Activated gamma-delta T cell (primary cell): ENCODE measurements at regions not wholly inside any gene's neighbourhood (a gene's known extent, or its start where the extent isn't known, plus 50 kb on each side); places are given as distances from the start of the nearest gene placed in this dataset.

Experiments
- DNase-seq: peaks from one replicate; lab custom pipeline; 2025; lab: John Stamatoyannopoulos, UW

DNA sequence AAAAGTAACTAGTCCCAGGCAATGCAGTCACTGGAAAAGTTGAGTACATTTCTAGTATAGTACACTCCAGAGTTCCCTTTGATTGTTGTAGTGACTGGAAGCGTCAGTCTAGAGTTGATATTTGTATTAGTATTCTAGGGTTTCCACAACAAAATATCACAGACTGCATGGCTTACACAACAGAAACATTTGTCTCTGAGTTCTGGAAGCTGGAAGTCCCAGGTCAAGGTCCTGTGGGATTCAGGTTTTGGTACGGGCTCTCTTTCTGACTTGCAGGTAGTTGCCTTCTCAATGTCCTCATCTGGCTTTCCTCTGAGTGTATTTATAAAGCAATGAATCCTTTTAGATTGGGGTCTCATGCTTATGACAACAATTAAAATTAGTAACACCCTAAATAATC, 1119.1 kb upstream of the PHF14 start:
- no peak for DNase-seq

DNA sequence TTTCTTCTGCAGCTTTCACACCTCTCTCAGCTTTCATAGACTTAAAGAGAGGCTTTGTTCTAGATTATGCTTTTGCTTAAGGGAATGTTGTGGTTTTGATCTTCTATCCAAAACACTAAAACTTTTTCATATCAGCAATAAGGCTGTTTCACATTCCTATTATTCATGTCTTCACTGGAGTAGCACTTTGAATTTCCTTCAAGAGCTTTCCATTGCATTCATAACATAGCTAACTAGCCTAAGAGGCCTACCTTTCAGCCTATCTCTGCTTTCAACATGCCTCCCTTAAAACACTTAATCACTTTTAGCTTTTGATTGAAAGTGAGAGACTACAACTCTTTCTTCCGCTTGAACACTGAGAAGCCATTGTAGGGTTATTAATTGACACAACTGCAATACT, 1117.0 kb upstream of the PHF14 start:
- DNase-seq, result no peak

- DNase-seq, result no peak
Observed at GRCh38 chr7:9863545-9863944, 1110.1 kb upstream of the PHF14 start.

- no peak for DNase-seq
Observed at GRCh38 chr7:9869151-9869550, 1104.5 kb upstream of the PHF14 start.

GRCh38 chr7:9869566-9869965, 1104.1 kb upstream of the PHF14 start:
- DNase-seq, result no peak

DNA sequence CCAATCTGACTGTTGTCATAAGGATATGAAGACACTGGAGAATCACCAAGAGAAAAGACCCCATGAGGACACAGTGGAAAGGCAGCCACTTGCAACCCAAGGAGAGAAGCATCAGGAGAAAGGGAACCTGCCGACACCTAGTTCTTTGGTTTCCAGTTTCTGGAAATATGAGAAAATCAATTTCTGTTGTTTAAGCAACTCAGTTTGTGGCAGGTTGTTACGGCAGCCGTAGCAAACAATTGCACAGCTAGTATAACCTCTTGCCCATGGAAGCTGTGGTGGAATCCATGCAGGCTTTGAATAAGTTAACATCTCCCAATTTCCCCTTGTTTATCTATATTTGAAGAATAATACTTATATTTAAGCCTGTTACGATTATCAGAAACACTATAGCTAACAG, 1103.0 kb upstream of the PHF14 start:
- no peak for DNase-seq

DNA sequence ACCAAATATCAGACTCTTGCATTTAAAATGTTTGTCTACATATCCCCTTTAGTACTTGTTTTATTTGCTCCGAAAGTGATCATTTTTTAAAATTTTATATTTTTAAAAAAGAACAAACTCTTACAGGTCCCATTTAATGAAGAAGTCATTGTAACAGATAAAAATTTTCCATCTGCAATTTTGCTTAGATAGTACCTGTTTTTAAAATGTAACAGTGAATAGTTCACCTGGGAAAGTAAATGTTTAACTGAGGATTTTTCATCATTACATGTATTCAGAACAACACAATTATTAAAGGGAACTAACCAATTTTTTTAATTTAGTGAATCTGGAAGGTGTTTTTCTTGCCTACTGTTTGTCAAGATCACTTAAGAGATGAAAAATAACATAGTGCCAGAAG, 1099.5 kb upstream of the PHF14 start:
- no peak for DNase-seq

GRCh38 chr7:9876053-9876452, 1097.6 kb upstream of the PHF14 start:
- no peak for DNase-seq

DNA sequence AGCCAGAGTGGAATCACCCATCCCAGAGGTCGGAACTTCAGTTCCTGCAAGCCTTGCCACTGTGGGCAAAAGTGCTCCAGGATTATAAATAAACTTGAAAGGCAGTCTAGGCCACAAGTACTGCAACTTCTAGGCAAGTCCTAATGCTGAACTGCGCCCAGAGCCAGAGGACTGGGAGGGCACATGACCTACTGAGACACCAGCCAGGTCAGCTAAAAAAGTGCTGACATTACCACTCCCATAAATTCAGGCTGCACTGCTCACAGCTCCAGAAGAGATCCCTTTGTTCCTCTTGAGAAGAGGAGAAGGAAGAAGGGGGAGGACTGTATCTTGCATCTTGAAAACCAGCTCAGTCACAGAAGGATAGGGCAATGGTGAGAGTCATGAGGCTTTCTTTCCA, 1084.1 kb upstream of the PHF14 start:
- DNase-seq, result no peak

DNA sequence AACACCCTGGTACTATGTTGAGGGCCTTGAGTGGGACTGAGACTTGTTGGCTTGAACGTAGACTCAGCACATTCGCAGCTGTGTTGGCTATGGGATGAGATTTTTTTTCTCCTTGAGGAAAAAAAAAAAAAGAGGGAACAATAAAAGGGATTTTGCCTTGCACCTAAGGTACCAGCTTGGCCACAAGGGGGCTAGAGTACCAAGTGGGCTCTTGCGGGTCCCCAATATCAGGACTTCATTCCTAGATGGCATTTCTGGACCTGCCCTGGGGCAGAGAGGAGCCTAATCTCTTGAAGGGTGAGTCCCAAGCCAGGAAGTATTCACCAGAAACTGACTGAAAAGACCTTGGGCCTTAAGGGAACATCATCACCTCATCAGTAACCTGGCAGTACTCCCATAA, 1083.6 kb upstream of the PHF14 start:
- DNase-seq, result no peak

DNA sequence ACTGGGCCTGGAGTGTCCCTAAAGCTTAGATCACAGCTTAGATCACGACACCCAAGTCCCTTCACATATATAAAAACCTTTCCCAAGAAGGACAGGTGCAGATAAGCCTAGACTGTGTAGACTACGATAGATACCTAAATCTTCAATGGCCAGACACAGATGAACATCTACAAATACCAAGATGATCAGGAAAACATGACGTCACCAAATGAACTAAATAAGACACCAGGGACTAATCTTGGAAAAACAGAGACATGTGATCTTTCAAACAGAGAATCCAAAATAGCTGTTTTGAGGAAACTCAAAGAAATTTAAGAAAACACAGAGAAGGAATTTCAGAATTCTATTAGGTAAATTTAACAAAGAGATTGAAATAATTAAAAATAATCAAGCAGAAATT, 1082.6 kb upstream of the PHF14 start:
- DNase-seq, result no peak

GRCh38 chr7:9900339-9900738, 1073.3 kb upstream of the PHF14 start:
- DNase-seq, result no peak

GRCh38 chr7:9921326-9921725, 1052.3 kb upstream of the PHF14 start:
- DNase-seq, result no peak

- DNase-seq, result no peak
Observed at GRCh38 chr7:9937944-9938631, 1035.6 kb upstream of the PHF14 start.

- DNase-seq, result no peak
Observed at GRCh38 chr7:9939176-9939575, 1034.5 kb upstream of the PHF14 start.

GRCh38 chr7:9945131-9945530, 1028.5 kb upstream of the PHF14 start:
- no peak for DNase-seq

- no peak for DNase-seq
Observed at GRCh38 chr7:9945857-9946256, 1027.8 kb upstream of the PHF14 start.

- DNase-seq, result no peak
Observed at GRCh38 chr7:9955138-9955537, 1018.5 kb upstream of the PHF14 start.

- no peak for DNase-seq
Observed at GRCh38 chr7:9958486-9958885, 1015.2 kb upstream of the PHF14 start.

DNA sequence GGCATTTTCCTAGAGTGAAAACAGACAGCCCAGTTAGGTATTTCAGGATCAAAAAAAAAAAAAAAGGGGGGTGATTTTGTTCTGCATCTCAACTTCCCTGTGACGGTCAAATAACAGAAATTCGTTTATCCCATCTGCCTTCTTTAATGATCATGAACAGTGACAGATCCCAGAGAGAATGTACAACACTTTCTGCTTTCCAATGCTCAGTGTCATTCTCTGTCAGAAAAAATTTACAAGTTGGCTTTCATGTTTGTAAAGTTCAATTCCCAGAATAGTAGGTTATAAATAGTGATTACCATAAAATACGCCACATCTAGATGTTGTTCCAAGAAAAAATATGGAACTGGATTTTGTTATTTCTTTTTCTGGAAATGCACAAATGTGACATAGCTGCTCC, 1013.2 kb upstream of the PHF14 start:
- no peak for DNase-seq

- no peak for DNase-seq
Observed at GRCh38 chr7:9961161-9961922, 1012.3 kb upstream of the PHF14 start.

DNA sequence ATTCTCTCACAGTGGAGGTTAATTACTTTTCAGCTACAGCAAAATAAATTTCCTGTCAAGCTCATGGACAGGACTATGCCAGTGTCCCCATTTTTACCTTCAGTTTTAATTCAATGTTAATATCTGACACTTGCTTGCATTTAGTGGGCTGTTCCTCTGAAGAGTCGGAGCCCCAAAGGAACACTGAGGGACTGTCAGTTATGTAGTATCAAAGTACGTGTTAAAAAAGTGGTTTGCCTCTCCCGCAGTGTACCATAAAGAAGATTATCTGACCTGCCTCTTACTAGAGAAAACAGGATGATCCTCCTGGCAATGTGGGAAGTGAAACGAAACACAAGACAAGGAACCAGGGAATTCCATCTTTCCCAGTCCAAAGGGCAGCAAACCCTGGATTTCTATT, 1010.9 kb upstream of the PHF14 start:
- DNase-seq, result no peak

DNA sequence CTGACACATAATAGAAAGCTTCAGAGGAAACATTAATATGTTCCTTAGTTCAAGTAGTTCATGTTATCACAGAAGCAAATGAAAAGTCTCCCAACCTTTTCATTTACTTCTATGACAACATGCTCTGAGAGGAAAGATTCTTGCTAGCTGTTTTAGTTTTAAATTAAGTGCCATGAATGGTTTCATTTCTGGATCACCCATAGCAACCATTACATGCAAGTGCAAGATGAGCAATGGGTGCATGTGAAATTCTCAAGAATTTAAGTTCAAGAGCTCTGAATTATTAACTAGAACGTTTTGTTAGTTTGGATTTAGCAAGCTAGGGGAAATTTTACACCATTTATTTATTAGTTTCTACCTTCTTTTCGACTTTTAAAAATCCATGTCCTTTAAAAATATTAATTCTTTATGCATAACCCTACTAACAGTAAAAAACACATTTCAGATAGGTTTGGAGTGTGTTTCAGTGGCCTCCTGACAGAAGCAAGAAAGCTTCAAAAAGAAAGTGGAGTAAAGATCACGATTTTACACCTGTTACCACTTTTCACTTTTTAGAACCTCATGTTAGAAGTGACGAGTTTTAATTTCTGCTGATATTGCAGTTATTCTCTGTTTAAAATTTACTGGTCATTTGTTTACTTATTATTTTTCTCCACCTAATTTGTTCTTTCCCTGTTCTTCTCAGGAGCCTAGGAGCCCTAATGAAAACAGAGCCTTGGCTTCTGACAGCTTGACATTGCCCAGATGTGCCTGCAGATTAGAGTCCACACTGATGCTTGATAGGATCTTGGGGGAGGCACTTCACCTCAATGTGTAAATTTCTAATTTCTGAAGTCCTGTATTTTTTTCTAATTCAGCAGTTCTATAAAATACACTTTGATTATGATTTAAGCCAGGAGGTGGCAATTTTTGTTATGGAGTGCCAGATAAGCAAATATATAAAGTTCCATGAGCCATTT, 995.3 kb upstream of the PHF14 start:
- DNase-seq, result no peak
